H1 (cell line): ENCODE measurements at regions not wholly inside any gene's neighbourhood (a gene's known extent, or its start where the extent isn't known, plus 50 kb on each side); places are given as distances from the start of the nearest gene placed in this dataset.
A peak's percentile ranks its signal among the peaks of the same experiment; 100 is the strongest.

Source experiments
- CTCF ChIA-PET: fragments of 300-600 bp; sonication (Branson Sonifier 250); formaldehyde crosslinking; loops from one replicate; lab custom pipeline; 2021; ENCODE audit not compliant: partially characterized antibody; lab: Charles Lee
- POLR2A ChIA-PET: fragments of 300-600 bp; sonication (Branson Sonifier 250); formaldehyde crosslinking; loops from one replicate; lab custom pipeline; 2021; ENCODE audit warnings: inconsistent platforms; ENCODE audit not compliant: partially characterized antibody; lab: Charles Lee
- DNase-seq, 2 experiments: peaks; one replicate each; pipeline versions ENCODE4 v3.0.0 to v3.0.0-alpha.2; 2010 to 2022; ENCODE audit warnings: low spot score in 2 of 2, low read depth in 1 of 2, mixed read lengths in 1 of 2
- FAIRE-seq: peaks from 2 replicates; lab custom pipeline; 2011; peaks lifted over from hg19 to GRCh38; lab: Jason Lieb, UNC
- H2AFZ ChIP-seq: 2 replicates; pipeline ENCODE4 v1.8.1; 2012; ENCODE audit warnings: low read length, inconsistent platforms
- H2AK5ac ChIP-seq: 2 replicates; pipeline ENCODE4 v1.6.1; 2013; ENCODE audit warnings: low read depth, low read length
- H2BK120ac ChIP-seq: replicated peaks from 2 replicates; pipeline ENCODE3; 2013; ENCODE audit warnings: low read depth, low read length, inconsistent platforms
- H2BK12ac ChIP-seq: 2 replicates; pipeline ENCODE4 v1.6.1; 2013; ENCODE audit warnings: low read depth, low read length
- H2BK15ac ChIP-seq: 2 replicates; pipeline ENCODE4 v1.6.1; 2013; ENCODE audit warnings: low read length
- H2BK20ac ChIP-seq: 2 replicates; pipeline ENCODE4 v1.6.1; 2013; ENCODE audit warnings: low read length
- H2BK5ac ChIP-seq: 2 replicates; pipeline ENCODE4 v1.6.1; 2013; ENCODE audit warnings: low read depth, low read length
- H3K14ac ChIP-seq: 2 replicates; pipeline ENCODE4 v1.6.1; 2013; ENCODE audit warnings: inconsistent platforms; ENCODE audit not compliant: insufficient read length
- H3K18ac ChIP-seq: 2 replicates; pipeline ENCODE4 v1.6.1; 2013; ENCODE audit warnings: low read length; ENCODE audit errors: extremely low read depth
- H3K23ac ChIP-seq: 2 replicates; pipeline ENCODE4 v1.6.1; 2013; ENCODE audit warnings: inconsistent platforms; ENCODE audit not compliant: insufficient read length
- H3K23me2 ChIP-seq: 2 replicates; pipeline ENCODE4 v1.6.1; 2013; ENCODE audit warnings: low read depth, low read length
- H3K27ac ChIP-seq: 2 replicates; pipeline ENCODE4 v1.6.1; 2011; ENCODE audit warnings: low read depth, low read length, inconsistent platforms
- H3K27me3 ChIP-seq, 4 experiments: replicated peaks in 1 of 4; 1 replicate in 1 of 4; 2 replicates in 3 of 4; pipeline versions ENCODE4 v1.6.1 to v1.8.1; 2011 to 2013; ENCODE audit warnings: low read length in 3 of 4, mild to moderate bottlenecking in 3 of 4, inconsistent platforms in 2 of 4, mixed read lengths in 2 of 4, moderate library complexity in 1 of 4; ENCODE audit not compliant: control insufficient read depth in 3 of 4, insufficient read depth in 3 of 4; ENCODE audit errors: extremely low read depth in 1 of 4
- H3K36me3 ChIP-seq, 4 experiments: 2 replicates each; pipeline versions ENCODE4 v1.6.1 to v1.8.1; 2011 to 2013; ENCODE audit warnings: mild to moderate bottlenecking in 4 of 4, low read length in 3 of 4, moderate library complexity in 2 of 4, control low read depth in 1 of 4, inconsistent platforms in 1 of 4; ENCODE audit not compliant: insufficient read depth in 4 of 4, control insufficient read depth in 2 of 4
- H3K4ac ChIP-seq: replicated peaks from 2 replicates; pipeline ENCODE3; 2013; ENCODE audit warnings: low read length, low read depth, mixed read lengths, inconsistent platforms; ENCODE audit not compliant: insufficient read length
- H3K4me1 ChIP-seq, 4 experiments: replicated peaks in 1 of 4; 1 replicate in 1 of 4; 2 replicates in 3 of 4; pipeline versions ENCODE4 v1.6.1 to v1.8.1; 2011 to 2013; ENCODE audit warnings: low read length in 3 of 4, inconsistent platforms in 2 of 4, mixed read lengths in 1 of 4; ENCODE audit not compliant: insufficient read depth in 4 of 4, control insufficient read depth in 3 of 4
- H3K4me2 ChIP-seq, 2 experiments: 2 replicates each; pipeline versions ENCODE4 v1.6.1 to v1.8.1; 2011 to 2013; ENCODE audit warnings: low read depth in 2 of 2, low read length in 2 of 2, control low read depth in 1 of 2, inconsistent platforms in 1 of 2, mild to moderate bottlenecking in 1 of 2; ENCODE audit not compliant: insufficient read depth in 1 of 2
- H3K4me3 ChIP-seq, 4 experiments: fragments of 200-600, 300-600 bp in 1 of 4; sonication (generic), shearing (Covaris generic), sonication (Bioruptor Twin) in 1 of 4; 2 replicates each; pipeline versions ENCODE4 v1.5.1 to v1.8.1; 2011 to 2016; ENCODE audit warnings: low read length in 4 of 4, low read depth in 3 of 4, control low read depth in 2 of 4, inconsistent platforms in 2 of 4, mild to moderate bottlenecking in 2 of 4, mixed read lengths in 1 of 4, moderate library complexity in 1 of 4; ENCODE audit not compliant: insufficient read depth in 2 of 4; ENCODE audit errors: extremely low read depth in 1 of 4
- H3K56ac ChIP-seq: replicated peaks from 2 replicates; pipeline ENCODE3; 2013; ENCODE audit warnings: low read depth, mild to moderate bottlenecking, mixed read lengths, low read length, inconsistent platforms; ENCODE audit not compliant: insufficient read length
- H3K79me1 ChIP-seq: 2 replicates; pipeline ENCODE4 v1.6.1; 2013; ENCODE audit warnings: low read depth, low read length, control low read depth
- H3K79me2 ChIP-seq, 2 experiments: 2 replicates each; pipeline versions ENCODE4 v1.6.1 to v1.8.1; 2012 to 2013; ENCODE audit warnings: low read length in 2 of 2, mild to moderate bottlenecking in 2 of 2, inconsistent platforms in 1 of 2; ENCODE audit not compliant: insufficient read depth in 2 of 2, control insufficient read depth in 1 of 2
- H3K9ac ChIP-seq, 4 experiments: replicated peaks in 1 of 4; 1 replicate in 1 of 4; 2 replicates in 3 of 4; pipeline versions ENCODE4 v1.6.1 to v1.8.1; 2011 to 2013; ENCODE audit warnings: low read depth in 3 of 4, low read length in 3 of 4, control low read depth in 2 of 4, mild to moderate bottlenecking in 2 of 4, moderate library complexity in 2 of 4, inconsistent platforms in 1 of 4; ENCODE audit errors: extremely low read depth in 1 of 4
- H3K9me3 ChIP-seq, 2 experiments: 2 replicates each; pipeline versions ENCODE4 v1.6.1 to v1.8.1; 2012 to 2013; ENCODE audit warnings: mild to moderate bottlenecking in 2 of 2, moderate library complexity in 2 of 2, control low read depth in 1 of 2, inconsistent platforms in 1 of 2, low read depth in 1 of 2, low read length in 1 of 2, mixed read lengths in 1 of 2; ENCODE audit not compliant: insufficient read depth in 2 of 2
- H4K20me1 ChIP-seq, 2 experiments: replicated peaks in 1 of 2; 2 replicates each; pipeline versions ENCODE3 to v1.8.1; 2011 to 2013; ENCODE audit warnings: inconsistent platforms in 2 of 2, low read length in 2 of 2, mild to moderate bottlenecking in 1 of 2; ENCODE audit not compliant: insufficient read depth in 2 of 2, control insufficient read depth in 1 of 2
- H4K5ac ChIP-seq: 2 replicates; pipeline ENCODE4 v1.6.1; 2013; ENCODE audit warnings: low read length, low read depth, mixed read lengths, inconsistent platforms; ENCODE audit not compliant: insufficient read length
- H4K8ac ChIP-seq: 2 replicates; pipeline ENCODE4 v1.8.0; 2013; ENCODE audit warnings: mild to moderate bottlenecking, moderate library complexity, low read length, inconsistent platforms; ENCODE audit not compliant: insufficient read depth; ENCODE audit errors: extremely low read depth
- H4K91ac ChIP-seq: replicated peaks from 2 replicates; pipeline ENCODE3; 2013; ENCODE audit warnings: low read length, mixed read lengths, inconsistent platforms; ENCODE audit not compliant: insufficient read length
- BRCA1 ChIP-seq: IDR thresholded peaks from 2 replicates; pipeline ENCODE4 v1.6.1; 2012; ENCODE audit warnings: low read depth, low read length, improper control_type of control experiment
- CEBPB ChIP-seq: IDR thresholded peaks from 2 replicates; pipeline ENCODE4 v1.6.1; 2012; ENCODE audit warnings: low read depth, low read length
- EGR1 ChIP-seq: IDR thresholded peaks from 2 replicates; pipeline ENCODE4 v1.6.1; 2011; ENCODE audit warnings: low read depth, low read length, borderline replicate concordance
- EP300 ChIP-seq, 2 experiments: IDR thresholded peaks; 1 replicate in 1 of 2; 2 replicates in 1 of 2; pipeline ENCODE4 v1.6.1; 2011 to 2012; ENCODE audit warnings: low read depth in 2 of 2, low read length in 2 of 2, mild to moderate bottlenecking in 2 of 2, borderline replicate concordance in 1 of 2, inconsistent platforms in 1 of 2, moderate library complexity in 1 of 2
- POU5F1 ChIP-seq: IDR thresholded peaks from 2 replicates; pipeline ENCODE4 v1.6.1; 2011; ENCODE audit warnings: low read depth, mild to moderate bottlenecking, low read length, moderate library complexity
- SIX5 ChIP-seq: IDR thresholded peaks from 2 replicates; pipeline ENCODE4 v1.6.1; 2011; ENCODE audit warnings: mild to moderate bottlenecking, low read depth, low read length
- SP1 ChIP-seq: IDR thresholded peaks from 2 replicates; pipeline ENCODE4 v1.6.1; 2011; ENCODE audit warnings: low read depth, low read length
- TAF1 ChIP-seq: IDR thresholded peaks from 2 replicates; pipeline ENCODE4 v1.6.1; 2011; ENCODE audit warnings: mild to moderate bottlenecking, low read depth, low read length
- TCF12 ChIP-seq: IDR thresholded peaks from 2 replicates; pipeline ENCODE4 v1.6.1; 2011; ENCODE audit warnings: low read depth, mild to moderate bottlenecking, low read length
- TEAD4 ChIP-seq: IDR thresholded peaks from 2 replicates; pipeline ENCODE4 v1.6.1; 2012; ENCODE audit warnings: low read depth, low read length, inconsistent platforms, mixed read lengths
- WGBS, 2 experiments: shearing (Covaris generic) in 1 of 2; methylation state at CpG; one replicate each; pipeline versions ENCODE4 v1.1.6 to v1.1.7; 2013 to 2015; ENCODE audit warnings: low lambda C conversion rate in 2 of 2, mixed read lengths in 2 of 2, inconsistent platforms in 1 of 2, low coverage in 1 of 2, missing lambda C conversion rate in 1 of 2; ENCODE audit not compliant: insufficient replicate concordance in 2 of 2, insufficient coverage in 1 of 2, insufficient read length in 1 of 2; ENCODE audit errors: extremely low coverage in 1 of 2, missing lambda C conversion rate in 1 of 2; 5-methylcytosine and 5-hydroxymethylcytosine counted together

DNA sequence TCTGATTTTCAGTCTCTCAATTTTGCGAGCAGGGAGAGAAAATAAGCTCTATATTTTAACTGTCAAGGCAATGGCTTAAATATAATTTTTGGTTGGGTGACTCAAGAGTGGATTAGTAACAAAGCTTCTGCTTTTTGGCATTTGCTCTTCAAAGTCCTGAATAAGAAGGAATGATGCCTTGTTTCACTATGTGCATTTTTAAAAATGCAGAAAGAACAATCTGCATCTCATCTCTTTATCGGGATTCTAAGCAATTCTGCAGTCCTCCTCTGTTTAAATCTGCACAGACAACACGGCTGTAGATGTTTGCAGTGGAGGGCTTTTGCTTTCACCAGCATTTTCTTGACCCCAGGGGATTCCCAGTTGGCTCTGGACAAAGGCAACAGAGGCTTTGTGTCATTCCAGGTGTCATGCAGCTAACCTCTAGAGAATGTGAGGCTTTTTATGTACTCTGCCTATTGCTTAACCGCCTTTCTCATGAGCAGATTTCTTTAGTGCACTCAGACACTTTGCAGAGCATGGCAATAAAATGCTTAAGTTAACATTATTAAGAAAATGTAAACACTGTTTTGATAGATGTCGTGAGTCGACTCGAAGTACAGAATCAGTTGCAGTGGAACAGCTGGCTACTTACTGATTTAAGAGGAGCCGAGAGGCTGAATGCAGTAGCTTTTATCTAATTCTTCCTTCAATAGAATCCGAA lies 783.2 kb upstream of the NEGR1 start:
- no peaks in the 10 kb centered on the region for H3K79me2 ChIP-seq
- FAIRE-seq (peak; percentile 66), DNase-seq (no peak)
- peaks cover 0 to 5% (median 3%) of the 10 kb centered on the region in 4 experiments; a peak in 3 of 7 replicates for H3K4me1 ChIP-seq
- H4K20me1 ChIP-seq = no peaks in the 10 kb centered on the region
- H3K27me3 ChIP-seq = no peaks in the 10 kb centered on the region
- no peak overlapping the region for H3K18ac ChIP-seq
- H4K5ac ChIP-seq = peak overlapping the region; percentile 10
- peaks cover 9% of the 10 kb centered on the region in 2 experiments for H3K9me3 ChIP-seq
- no peak overlapping the region for H4K91ac ChIP-seq
- peaks cover 0 to 3% (median 0%) of the 10 kb centered on the region in 4 experiments; a peak in 2 of 8 replicates for H3K36me3 ChIP-seq
- no peak overlapping the region for H3K4me3 ChIP-seq
- no peak overlapping the region for H2BK20ac ChIP-seq
- H2AK5ac ChIP-seq = no peak overlapping the region
- no peak overlapping the region for H2BK12ac ChIP-seq
- no peak overlapping the region for H3K56ac ChIP-seq
- no peaks in the 10 kb centered on the region for H3K79me1 ChIP-seq
- ChIA-PET POLR2A (no interaction called here), CTCF (interaction anchor here (0.6 kb wide), 2 partner anchors 288 to 563 kb away, joined by 3 to 4 read pairs; no protein-coding TSS in a partner anchor)
- no peak overlapping the region for H2BK15ac ChIP-seq
- 63% methylated on average over 9 of the region's 9 CpGs; no CpG with 5 or more reads in 1 of the 2 experiments for WGBS, 2 experiments
- no peak overlapping the region for H2BK120ac ChIP-seq
- no peak overlapping the region for H3K27ac ChIP-seq
- no peak overlapping the region for H3K4ac ChIP-seq
- no peak overlapping the region for H3K23ac ChIP-seq
- H4K8ac ChIP-seq = no peak overlapping the region
- peak overlapping the region; percentile 24 to 44; a peak in 2 of 4 replicates for H3K4me2 ChIP-seq
- no peak overlapping the region for H3K9ac ChIP-seq
- no peak overlapping the region for H2AFZ ChIP-seq
- H3K14ac ChIP-seq = no peak overlapping the region
- peak; percentile 65; the same call in 1 of the 2 replicates for TF ChIP-seq TCF12
- 0 out of 3 replicates have a peak, but pooled peaks of 1 of the 2 experiments have one; percentile 28 for TF ChIP-seq EP300 (IDR thresholded peaks at IDR 0.05; ENCODE audit: borderline replicate concordance in 1 of 2, low read depth in 2 of 2, low read length in 2 of 2)
- no peak for TF ChIP-seq EGR1
- TF ChIP-seq TEAD4 = peak; percentile 32; the same call in 1 of the 2 replicates
- no peak for TF ChIP-seq SIX5
- no peak for TF ChIP-seq TAF1
- TF ChIP-seq SP1 = 0 out of 2 replicates have a peak, but pooled peaks have one; percentile 13
- peak; percentile 95 for TF ChIP-seq CEBPB
- no peak for TF ChIP-seq POU5F1
- TF ChIP-seq BRCA1 = no peak
- TF ChIP-seq, all 59 proteins: peak for 5
- Histone ChIP-seq H2BK5ac (peak overlapping the region; percentile 17; the same call in 1 of the 2 replicates), H3K23me2 (no peaks in the 10 kb centered on the region)
